ENCODE measurements at regions not wholly inside any gene's neighbourhood (a gene's known extent, or its start where the extent isn't known, plus 50 kb on each side); places are given as distances from the start of the nearest gene placed in this dataset.
"Not testable (repeated sequence)": the region's sequence is repeated elsewhere in the genome, so short reads cannot be mapped to it uniquely, and the experiment has no call there.

GRCh38 chr18:73119574-73119973 is 251.8 kb upstream of the NETO1 start:
- no peak for TF ChIP-seq CTCF (IDR thresholded peaks at IDR 0.05; ENCODE audit: borderline replicate concordance, control extremely low read depth, extremely low read depth, insufficient read depth, missing control alignments)
- no peak for DNase-seq (ENCODE audit: low spot score)
- in situ Hi-C loops (cut with MboI; ENCODE audit: low sequenced_read_pairs, unreplicated experiment), result no loop called here

GRCh38 chr18:73118121-73118816 is 250.5 kb upstream of the NETO1 start:
- TF ChIP-seq CTCF (IDR thresholded peaks at IDR 0.05; ENCODE audit: borderline replicate concordance, control extremely low read depth, extremely low read depth, insufficient read depth, missing control alignments), result no peak
- DNase-seq (ENCODE audit: low spot score), result no peak
- in situ Hi-C loops (cut with MboI; ENCODE audit: low sequenced_read_pairs, unreplicated experiment), result no loop called here

- in situ Hi-C loops (cut with MboI; ENCODE audit: low sequenced_read_pairs, unreplicated experiment), result no loop called here
- no peak for DNase-seq (ENCODE audit: low spot score)
- TF ChIP-seq CTCF (IDR thresholded peaks at IDR 0.05; ENCODE audit: borderline replicate concordance, control extremely low read depth, extremely low read depth, insufficient read depth, missing control alignments), result no peak
Observed at GRCh38 chr18:73110307-73110706, 242.5 kb upstream of the NETO1 start.

- in situ Hi-C loops (cut with MboI; ENCODE audit: low sequenced_read_pairs, unreplicated experiment), result no loop called here
- DNase-seq (ENCODE audit: low spot score), result no peak
Observed at GRCh38 chr18:73101977-73102376, 234.2 kb upstream of the NETO1 start.

GRCh38 chr18:73101491-73101890 is 233.7 kb upstream of the NETO1 start:
- in situ Hi-C loops (cut with MboI; ENCODE audit: low sequenced_read_pairs, unreplicated experiment); DNase-seq (ENCODE audit: low spot score): not testable (repeated sequence)

More at GRCh38 chr18:73101977-73102376, 234.2 kb upstream of the NETO1 start:
- TF ChIP-seq CTCF (IDR thresholded peaks at IDR 0.05; ENCODE audit: borderline replicate concordance, control extremely low read depth, extremely low read depth, insufficient read depth, missing control alignments), result no peak

GRCh38 chr18:73099759-73100158 is 232.0 kb upstream of the NETO1 start:
- in situ Hi-C loops (cut with MboI; ENCODE audit: low sequenced_read_pairs, unreplicated experiment), result no loop called here
- no peak for DNase-seq (ENCODE audit: low spot score)
- TF ChIP-seq CTCF (IDR thresholded peaks at IDR 0.05; ENCODE audit: borderline replicate concordance, control extremely low read depth, extremely low read depth, insufficient read depth, missing control alignments), result no peak

GRCh38 chr18:73093687-73094250 is 226.0 kb upstream of the NETO1 start:
- no peak for DNase-seq (ENCODE audit: low spot score)
- in situ Hi-C loops (cut with MboI; ENCODE audit: low sequenced_read_pairs, unreplicated experiment), result no loop called here
- no peak for TF ChIP-seq CTCF (IDR thresholded peaks at IDR 0.05; ENCODE audit: borderline replicate concordance, control extremely low read depth, extremely low read depth, insufficient read depth, missing control alignments)

Measured in GM13976 (cell line).